Large intestine (tissue), 3 donors: ENCODE measurements at regions not wholly inside any gene's neighbourhood (a gene's known extent, or its start where the extent isn't known, plus 50 kb on each side); places are given as distances from the start of the nearest gene placed in this dataset.
"Not testable (repeated sequence)": the region's sequence is repeated elsewhere in the genome, so short reads cannot be mapped to it uniquely, and the experiment has no call there.

Experiments
- DNase-seq, 2 donors: peaks; one replicate each; pipeline versions ENCODE4 v3.0.0 to v3.0.0-alpha.2; 2013
- H3K27ac ChIP-seq: one replicate; pipeline ENCODE4 v1.5.1; 2013; ENCODE audit warnings: low read length
- H3K27me3 ChIP-seq: 2 replicates; pipeline ENCODE4 v1.6.1; 2013; ENCODE audit warnings: low read length; ENCODE audit not compliant: control insufficient read depth, insufficient read depth
- H3K36me3 ChIP-seq: 2 replicates; pipeline ENCODE4 v1.6.1; 2013; ENCODE audit warnings: low read length; ENCODE audit not compliant: control insufficient read depth, insufficient read depth
- H3K4me1 ChIP-seq: one replicate; pipeline ENCODE4 v1.6.1; 2013; ENCODE audit warnings: low read length; ENCODE audit not compliant: control insufficient read depth, insufficient read depth
- H3K4me3 ChIP-seq: one replicate; pipeline ENCODE4 v1.5.1; 2013; ENCODE audit warnings: low read length
- H3K9me3 ChIP-seq: one replicate; pipeline ENCODE4 v1.6.1; 2013; ENCODE audit warnings: mild to moderate bottlenecking, low read depth, low read length, moderate library complexity; ENCODE audit not compliant: control insufficient read depth
- WGBS: methylation state at CpG from one replicate; pipeline ENCODE4 v1.1.5; 2013; ENCODE audit warnings: low lambda C conversion rate; ENCODE audit not compliant: insufficient coverage; 5-methylcytosine and 5-hydroxymethylcytosine counted together

GRCh38 chr12:83537428-83538053, 850.8 kb downstream of the TMTC2 start:
- H3K9me3 ChIP-seq: no peaks in the 10 kb centered on the region
- H3K36me3 ChIP-seq: no peaks in the 10 kb centered on the region
- no peak overlapping the region for H3K4me3 ChIP-seq
- no peaks in the 10 kb centered on the region for H3K4me1 ChIP-seq
- no peaks in the 10 kb centered on the region for H3K27me3 ChIP-seq
- 92% methylated on average over 3 of the region's 4 CpGs for WGBS
- H3K27ac ChIP-seq: no peak overlapping the region
- no peak for DNase-seq

GRCh38 chr12:83536496-83536895, 849.8 kb downstream of the TMTC2 start:
- Histone ChIP-seq H3K36me3 (no peaks in the 10 kb centered on the region), H3K4me1 (no peaks in the 10 kb centered on the region), H3K4me3 (no peak overlapping the region), H3K27me3 (no peaks in the 10 kb centered on the region), H3K27ac (no peak overlapping the region), H3K9me3 (no peaks in the 10 kb centered on the region)
- no CpG with 5 or more reads among the region's 1 CpG for WGBS
- no peak for DNase-seq

- no peaks in the 10 kb centered on the region for H3K27me3 ChIP-seq
- DNase-seq: no peak
- H3K27ac ChIP-seq: no peak overlapping the region
- 100% methylated on average over 1 of the region's 1 CpG for WGBS
- no peaks in the 10 kb centered on the region for H3K4me1 ChIP-seq
- H3K9me3 ChIP-seq: no peaks in the 10 kb centered on the region
- no peak overlapping the region for H3K4me3 ChIP-seq
- no peaks in the 10 kb centered on the region for H3K36me3 ChIP-seq
Observed at GRCh38 chr12:83528571-83528970, 841.9 kb downstream of the TMTC2 start.

- H3K4me1 ChIP-seq: no peaks in the 10 kb centered on the region
- no peaks in the 10 kb centered on the region for H3K27me3 ChIP-seq
- WGBS: 56% methylated on average over 1 of the region's 1 CpG
- H3K9me3 ChIP-seq: no peaks in the 10 kb centered on the region
- H3K27ac ChIP-seq: no peak overlapping the region
- no peak for DNase-seq
- no peaks in the 10 kb centered on the region for H3K36me3 ChIP-seq
- no peak overlapping the region for H3K4me3 ChIP-seq
Observed at GRCh38 chr12:83527810-83528209, 841.1 kb downstream of the TMTC2 start.

- 95% methylated on average over 2 of the region's 3 CpGs for WGBS
- H3K27ac ChIP-seq: no peak overlapping the region
Observed at GRCh38 chr12:83515306-83516026, 828.8 kb downstream of the TMTC2 start.

GRCh38 chr12:83514372-83514771, 827.7 kb downstream of the TMTC2 start:
- H3K27ac ChIP-seq: no peak overlapping the region
- DNase-seq: no peak
- H3K36me3 ChIP-seq: no peaks in the 10 kb centered on the region
- no peaks in the 10 kb centered on the region for H3K4me1 ChIP-seq
- 90% methylated on average over 1 of the region's 1 CpG for WGBS
- H3K4me3 ChIP-seq: no peak overlapping the region
- no peaks in the 10 kb centered on the region for H3K27me3 ChIP-seq
- no peaks in the 10 kb centered on the region for H3K9me3 ChIP-seq

More at GRCh38 chr12:83515306-83516026, 828.8 kb downstream of the TMTC2 start:
- Histone ChIP-seq H3K4me1 (no peaks in the 10 kb centered on the region), H3K27me3 (no peaks in the 10 kb centered on the region), H3K9me3 (no peaks in the 10 kb centered on the region), H3K4me3 (no peak overlapping the region), H3K36me3 (no peaks in the 10 kb centered on the region)
- DNase-seq: no peak

- DNase-seq: no peak
- no CpG with 5 or more reads among the region's 5 CpGs for WGBS
- Histone ChIP-seq H3K27me3 (no peaks in the 10 kb centered on the region), H3K36me3 (no peaks in the 10 kb centered on the region), H3K4me3 (no peak overlapping the region), H3K9me3 (no peaks in the 10 kb centered on the region), H3K27ac (no peak overlapping the region), H3K4me1 (no peaks in the 10 kb centered on the region)
Observed at GRCh38 chr12:83506841-83507240, 820.1 kb downstream of the TMTC2 start.

GRCh38 chr12:83505586-83505985, 818.9 kb downstream of the TMTC2 start:
- no peaks in the 10 kb centered on the region for H3K27me3 ChIP-seq
- no peaks in the 10 kb centered on the region for H3K36me3 ChIP-seq
- no peak for DNase-seq
- H3K4me1 ChIP-seq: no peaks in the 10 kb centered on the region
- WGBS: no CpG with 5 or more reads among the region's 2 CpGs
- H3K4me3 ChIP-seq: no peak overlapping the region
- no peak overlapping the region for H3K27ac ChIP-seq
- peaks cover 4% of the 10 kb centered on the region for H3K9me3 ChIP-seq

GRCh38 chr12:83499894-83500293, 813.2 kb downstream of the TMTC2 start:
- H3K27me3 ChIP-seq, DNase-seq, H3K4me1 ChIP-seq: not testable (repeated sequence)

GRCh38 chr12:83477696-83478095, 791.0 kb downstream of the TMTC2 start:
- H3K36me3 ChIP-seq: no peaks in the 10 kb centered on the region
- H3K27me3 ChIP-seq: no peaks in the 10 kb centered on the region
- H3K4me1 ChIP-seq: no peaks in the 10 kb centered on the region
- no peak for DNase-seq
- H3K9me3 ChIP-seq: no peaks in the 10 kb centered on the region
- WGBS: no CpG with 5 or more reads among the region's 4 CpGs
- no peak overlapping the region for H3K4me3 ChIP-seq
- H3K27ac ChIP-seq: no peak overlapping the region

More at GRCh38 chr12:83499894-83500293, 813.2 kb downstream of the TMTC2 start:
- not testable (repeated sequence) for H3K27ac ChIP-seq, H3K4me3 ChIP-seq, H3K9me3 ChIP-seq, H3K36me3 ChIP-seq
